ENCODE measurements at regions not wholly inside any gene's neighbourhood (a gene's known extent, or its start where the extent isn't known, plus 50 kb on each side); places are given as distances from the start of the nearest gene placed in this dataset.

DNA sequence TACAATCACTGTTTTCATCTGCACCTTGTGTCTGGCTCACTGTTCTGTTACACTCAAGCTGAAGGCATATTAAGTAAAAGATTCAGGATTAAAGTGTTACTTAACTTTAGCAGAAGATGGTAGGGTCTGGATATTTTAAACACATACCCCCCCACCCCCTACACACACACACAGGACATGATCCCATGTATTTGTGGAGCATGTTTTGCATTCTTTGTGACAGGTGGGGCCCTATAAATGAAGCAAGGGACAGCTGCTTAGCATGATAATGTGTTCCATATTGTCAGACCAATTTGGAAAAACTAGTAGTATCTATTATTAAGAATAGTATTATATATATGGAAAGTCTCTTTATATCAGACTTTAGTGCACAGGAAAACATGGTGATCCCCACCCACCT is 335.2 kb upstream of the TNP1 start:
- no peak for DNase-seq (ENCODE audit: low spot score)

GRCh38 chr2:217193431-217194340 is 333.8 kb upstream of the TNP1 start:
- no peak for DNase-seq (ENCODE audit: low spot score)

DNA sequence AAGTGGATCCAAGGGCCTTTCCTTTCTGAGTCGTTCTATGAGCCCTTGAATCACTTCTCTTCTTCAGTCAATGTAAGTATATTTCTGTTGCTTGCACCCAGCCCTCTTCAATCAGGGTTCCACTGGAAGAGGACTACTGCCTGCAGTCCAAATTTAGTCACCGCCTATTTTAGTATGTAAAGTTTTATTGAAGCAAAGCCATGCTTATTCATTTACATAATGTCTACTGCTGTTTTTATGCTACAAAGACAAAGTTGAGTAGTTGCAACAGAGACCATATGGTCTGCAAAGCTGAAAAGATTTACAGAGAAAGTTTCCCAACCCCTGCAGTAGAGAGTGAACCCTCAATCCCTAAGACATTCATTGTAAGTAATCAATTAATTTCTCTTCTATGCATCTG is 332.5 kb upstream of the TNP1 start:
- DNase-seq (ENCODE audit: low spot score): no peak

- DNase-seq (ENCODE audit: low spot score): no peak
Measured at GRCh38 chr2:217189747-217190146, 329.9 kb upstream of the TNP1 start.

DNA sequence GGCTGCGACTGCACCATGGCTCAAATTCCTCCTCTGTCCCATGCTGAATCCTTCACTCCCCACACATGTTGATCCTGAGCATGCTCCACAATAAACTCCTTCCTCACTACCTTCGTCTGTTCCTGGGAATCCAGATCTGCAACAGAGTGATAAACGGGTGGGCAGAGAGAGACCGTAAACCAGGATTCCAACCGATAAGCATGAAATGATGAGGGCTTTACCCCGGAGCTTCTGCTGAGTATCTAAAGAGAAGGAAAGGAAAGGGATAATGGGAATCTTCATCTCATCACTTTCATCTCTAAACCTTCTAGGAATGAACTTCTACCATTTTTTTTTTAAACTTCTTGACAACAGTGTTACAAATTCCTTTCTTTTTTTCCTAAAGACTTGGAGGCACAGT is 329.3 kb upstream of the TNP1 start:
- no peak for DNase-seq (ENCODE audit: low spot score)

DNA sequence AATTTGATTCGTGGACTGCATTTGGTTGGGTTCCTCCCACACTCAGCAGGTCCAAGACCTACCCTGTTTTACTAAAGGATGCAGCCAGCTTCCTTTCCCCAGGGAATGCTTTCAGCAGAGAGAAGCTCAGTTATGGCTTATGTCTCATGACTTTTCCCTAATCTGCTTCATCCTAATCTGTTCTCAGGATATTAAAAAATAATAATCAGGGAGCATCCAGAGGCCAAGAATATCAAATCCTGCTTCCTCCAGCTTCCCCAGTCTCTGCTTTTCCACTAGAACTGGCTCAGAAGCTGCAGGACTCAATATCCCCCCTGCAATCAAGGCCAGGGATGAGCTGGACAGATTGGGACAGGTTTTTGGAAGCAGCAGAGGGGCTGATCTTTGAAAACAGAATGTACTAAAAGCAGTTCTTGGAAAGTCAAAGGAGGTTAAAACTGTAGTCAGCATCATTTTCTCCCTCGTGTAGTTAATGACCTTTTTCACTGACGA is 326.9 kb upstream of the TNP1 start:
- DNase-seq (ENCODE audit: low spot score): no peak

GRCh38 chr2:217186152-217186551 is 326.3 kb upstream of the TNP1 start:
- DNase-seq (ENCODE audit: low spot score): no peak

- DNase-seq (ENCODE audit: low spot score): no peak
Measured at GRCh38 chr2:217185265-217185995, 325.6 kb upstream of the TNP1 start.

GRCh38 chr2:217184242-217184641 is 324.4 kb upstream of the TNP1 start:
- DNase-seq (ENCODE audit: low spot score): no peak

DNA sequence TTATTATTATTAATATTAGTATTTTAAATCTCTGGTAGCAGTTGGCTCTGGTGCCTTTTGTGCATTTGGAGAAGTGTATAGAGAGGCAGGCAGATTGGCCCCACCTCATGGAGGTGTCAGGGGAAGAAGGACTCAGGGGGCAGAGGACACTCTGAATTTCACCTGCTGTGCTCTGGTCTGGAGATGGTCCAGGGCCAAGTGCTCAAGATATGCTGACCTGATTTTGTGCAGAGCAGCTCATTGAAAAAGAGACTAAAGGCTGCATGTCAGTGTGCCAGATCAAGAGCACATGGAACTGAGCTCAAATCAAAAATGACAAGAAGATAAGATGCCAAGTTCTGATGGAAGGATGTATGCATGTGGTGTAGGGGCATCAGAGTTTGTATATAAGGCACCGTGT is 323.6 kb upstream of the TNP1 start:
- DNase-seq (ENCODE audit: low spot score): peak; percentile 96

DNA sequence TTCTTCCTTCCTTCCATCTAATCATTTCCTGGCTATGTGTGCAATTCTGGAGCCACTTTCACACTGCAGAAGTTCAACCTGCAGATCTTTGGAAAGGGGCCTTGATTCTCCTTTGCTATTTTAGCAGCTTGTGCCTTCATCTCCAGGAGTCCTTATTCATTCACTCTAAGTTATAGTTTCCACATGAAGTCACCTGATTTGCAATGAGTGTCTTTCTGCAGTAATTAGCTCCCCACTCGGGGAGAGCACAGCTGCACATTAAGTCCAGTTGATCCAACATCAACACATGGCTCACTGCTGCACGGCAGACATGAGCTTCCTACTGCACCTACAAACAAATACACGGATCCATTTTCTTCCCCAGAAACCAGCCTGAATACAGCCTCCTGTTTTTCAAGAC is 323.1 kb upstream of the TNP1 start:
- no peak for DNase-seq (ENCODE audit: low spot score)

DNA sequence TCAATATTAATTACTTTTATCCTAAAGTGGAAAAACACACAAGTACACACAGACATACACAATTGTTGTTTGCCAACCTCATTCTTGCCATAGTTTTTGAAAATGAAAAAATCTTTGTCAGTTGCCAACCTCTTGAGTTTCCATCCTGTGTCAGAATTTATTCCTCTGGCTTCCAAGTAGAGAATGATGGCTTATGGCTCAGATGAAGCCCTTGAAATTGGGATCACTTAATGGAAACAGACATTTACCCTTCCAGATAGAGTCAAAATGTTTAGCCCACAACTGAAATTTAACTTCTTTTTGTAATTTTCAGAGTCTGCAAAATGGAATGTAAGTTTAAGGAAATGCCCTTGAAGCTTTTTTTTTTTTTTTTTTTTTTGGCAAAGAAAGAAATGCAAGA is 321.6 kb upstream of the TNP1 start:
- DNase-seq (ENCODE audit: low spot score): no peak

- no peak for DNase-seq (ENCODE audit: low spot score)
Measured at GRCh38 chr2:217179854-217180253, 320.0 kb upstream of the TNP1 start.

DNA sequence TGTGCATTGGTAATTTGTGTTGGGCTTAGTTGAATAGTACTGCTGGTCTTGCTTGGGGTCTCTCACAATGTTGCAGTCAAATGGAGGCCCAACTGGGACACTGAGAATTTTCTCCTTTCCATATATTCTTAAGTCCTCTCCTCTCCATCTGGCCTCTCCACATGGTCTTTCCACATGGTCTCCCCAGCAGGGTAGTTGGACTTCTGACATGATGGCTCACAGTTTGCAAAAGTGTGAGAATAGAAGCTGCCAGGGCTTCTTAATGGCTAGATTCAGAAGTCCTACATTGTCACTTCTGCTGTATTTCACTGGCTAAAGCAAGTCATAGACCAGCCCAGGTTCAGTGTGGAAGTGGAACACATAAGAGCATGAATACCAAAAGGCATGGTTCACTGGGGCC is 318.5 kb upstream of the TNP1 start:
- peak; percentile 94 for DNase-seq (ENCODE audit: low spot score)

GRCh38 chr2:217177720-217178119 is 317.9 kb upstream of the TNP1 start:
- peak; percentile 22 for DNase-seq (ENCODE audit: low spot score)

- no peak for DNase-seq (ENCODE audit: low spot score)
Measured at GRCh38 chr2:217171874-217172273, 312.0 kb upstream of the TNP1 start.

DNA sequence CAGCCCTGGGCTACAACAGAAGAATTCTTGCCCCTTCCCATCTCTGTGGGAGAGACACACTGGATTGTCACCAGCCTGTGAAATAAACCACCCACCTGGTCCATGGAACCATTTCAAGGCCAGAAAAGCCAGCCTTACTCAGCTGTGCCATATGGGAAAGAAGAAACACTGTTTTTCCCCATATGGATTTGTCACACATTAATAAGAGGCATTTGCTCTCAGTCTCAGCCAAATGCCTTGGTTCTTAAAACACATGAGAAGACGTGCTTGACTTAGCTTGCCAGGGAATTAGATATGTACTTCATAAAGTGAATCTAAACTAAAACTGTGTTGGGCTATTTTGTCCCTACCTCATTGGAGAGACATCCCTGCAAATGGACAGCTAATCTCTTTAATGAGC is 308.6 kb upstream of the TNP1 start:
- peak; percentile 66 for DNase-seq (ENCODE audit: low spot score)

- DNase-seq (ENCODE audit: low spot score): no peak
Measured at GRCh38 chr2:217167531-217167930, 307.7 kb upstream of the TNP1 start.

- peak; percentile 31 for DNase-seq (ENCODE audit: low spot score)
Measured at GRCh38 chr2:217166241-217166850, 306.5 kb upstream of the TNP1 start.

GRCh38 chr2:217165547-217165946 is 305.7 kb upstream of the TNP1 start:
- no peak for DNase-seq (ENCODE audit: low spot score)

DNA sequence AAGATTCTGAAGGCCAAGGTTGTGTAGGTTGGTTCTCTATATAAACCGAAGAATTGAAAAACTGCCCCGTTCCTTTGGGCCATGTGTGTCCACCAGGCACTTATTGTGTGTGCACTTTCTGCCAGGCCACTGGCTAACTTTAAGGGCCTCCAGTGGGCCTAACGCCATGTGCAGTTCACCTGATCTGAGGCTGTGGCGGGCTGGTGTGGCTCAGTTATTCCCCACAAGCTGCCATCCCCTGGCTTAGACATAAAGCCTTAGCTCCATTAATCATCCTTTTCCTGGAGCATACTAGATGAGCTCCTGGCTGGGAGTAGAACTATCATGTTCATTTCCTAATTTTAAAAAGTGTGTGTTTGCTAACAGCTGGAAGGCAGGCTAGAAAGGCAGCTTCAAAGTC is 304.1 kb upstream of the TNP1 start:
- no peak for DNase-seq (ENCODE audit: low spot score)

GRCh38 chr2:217162533-217162932 is 302.7 kb upstream of the TNP1 start:
- no peak for DNase-seq (ENCODE audit: low spot score)
